Activated CD8-positive, alpha-beta memory T cell treated with anti-CD3 and anti-CD28 coated beads for 48 hours (primary cell): ENCODE measurements at regions not wholly inside any gene's neighbourhood (a gene's known extent, or its start where the extent isn't known, plus 50 kb on each side); places are given as distances from the start of the nearest gene placed in this dataset.
A peak's percentile ranks its signal among the peaks of the same experiment; 100 is the strongest.

Experiments
- DNase-seq, 3 experiments: peaks; one replicate each; pipeline ENCODE4 v3.0.0-alpha.2; 2020; ENCODE audit warnings: low read depth in 2 of 3, low spot score in 2 of 3

GRCh38 chr2:160630801-160631590 lies 137.4 kb upstream of the RBMS1 start:
- no peak for DNase-seq

- no peak for DNase-seq
Measured at GRCh38 chr2:160632084-160632975, 138.7 kb upstream of the RBMS1 start.

GRCh38 chr2:160634436-160634835 lies 140.8 kb upstream of the RBMS1 start:
- no peak for DNase-seq

GRCh38 chr2:160635488-160635887 lies 141.9 kb upstream of the RBMS1 start:
- no peak for DNase-seq

GRCh38 chr2:160639472-160639871 lies 145.9 kb upstream of the RBMS1 start:
- DNase-seq = no peak

- no peak for DNase-seq
Measured at GRCh38 chr2:160646684-160647444, 153.3 kb upstream of the RBMS1 start.

GRCh38 chr2:160647967-160648685 lies 154.5 kb upstream of the RBMS1 start:
- no peak for DNase-seq

GRCh38 chr2:160649698-160650097 lies 156.1 kb upstream of the RBMS1 start:
- DNase-seq = no peak

GRCh38 chr2:160650196-160651118 lies 156.8 kb upstream of the RBMS1 start:
- DNase-seq = no peak

- DNase-seq = no peak
Measured at GRCh38 chr2:160651416-160652200, 158.0 kb upstream of the RBMS1 start.

GRCh38 chr2:160652236-160652635 lies 158.6 kb upstream of the RBMS1 start:
- DNase-seq = peak in 2 of 3 experiments; percentile 18 to 27

GRCh38 chr2:160657196-160657595 lies 163.6 kb upstream of the RBMS1 start:
- DNase-seq = no peak

- no peak for DNase-seq
Measured at GRCh38 chr2:160658851-160659250, 165.2 kb upstream of the RBMS1 start.

GRCh38 chr2:160660741-160661140 lies 167.1 kb upstream of the RBMS1 start:
- no peak for DNase-seq

GRCh38 chr2:160664603-160665140 lies 171.1 kb upstream of the RBMS1 start:
- DNase-seq = no peak

- DNase-seq = no peak
Measured at GRCh38 chr2:160666154-160667060, 172.8 kb upstream of the RBMS1 start.

- DNase-seq = no peak
Measured at GRCh38 chr2:160667811-160668210, 174.2 kb upstream of the RBMS1 start.

GRCh38 chr2:160670618-160671017 lies 177.0 kb upstream of the RBMS1 start:
- no peak for DNase-seq
